ENCODE measurements at regions not wholly inside any gene's neighbourhood (a gene's known extent, or its start where the extent isn't known, plus 50 kb on each side); places are given as distances from the start of the nearest gene placed in this dataset.

DNA sequence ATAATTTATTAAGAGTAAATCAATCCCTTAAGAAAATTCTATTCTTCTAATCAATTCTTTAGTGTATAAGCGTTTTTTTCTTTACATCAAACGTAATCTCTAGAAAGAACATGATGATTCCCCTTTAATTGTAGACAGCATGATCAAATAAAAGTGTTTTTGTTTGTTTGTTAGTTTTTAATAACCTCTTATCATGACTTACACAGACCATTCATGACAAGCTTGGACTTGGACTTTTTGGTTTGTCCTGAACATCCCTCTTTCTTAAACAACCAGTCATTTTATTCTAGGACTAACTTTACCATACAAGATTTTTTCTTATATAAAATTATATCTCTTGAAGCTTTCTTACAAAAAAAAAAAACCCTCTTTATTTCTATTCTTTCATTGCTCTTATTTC lies 344.6 kb upstream of the SPOCK3 start:
- H3K4me2 ChIP-seq (ENCODE audit: low read length) = no peak overlapping the region
- TF ChIP-seq, protein P1, sequence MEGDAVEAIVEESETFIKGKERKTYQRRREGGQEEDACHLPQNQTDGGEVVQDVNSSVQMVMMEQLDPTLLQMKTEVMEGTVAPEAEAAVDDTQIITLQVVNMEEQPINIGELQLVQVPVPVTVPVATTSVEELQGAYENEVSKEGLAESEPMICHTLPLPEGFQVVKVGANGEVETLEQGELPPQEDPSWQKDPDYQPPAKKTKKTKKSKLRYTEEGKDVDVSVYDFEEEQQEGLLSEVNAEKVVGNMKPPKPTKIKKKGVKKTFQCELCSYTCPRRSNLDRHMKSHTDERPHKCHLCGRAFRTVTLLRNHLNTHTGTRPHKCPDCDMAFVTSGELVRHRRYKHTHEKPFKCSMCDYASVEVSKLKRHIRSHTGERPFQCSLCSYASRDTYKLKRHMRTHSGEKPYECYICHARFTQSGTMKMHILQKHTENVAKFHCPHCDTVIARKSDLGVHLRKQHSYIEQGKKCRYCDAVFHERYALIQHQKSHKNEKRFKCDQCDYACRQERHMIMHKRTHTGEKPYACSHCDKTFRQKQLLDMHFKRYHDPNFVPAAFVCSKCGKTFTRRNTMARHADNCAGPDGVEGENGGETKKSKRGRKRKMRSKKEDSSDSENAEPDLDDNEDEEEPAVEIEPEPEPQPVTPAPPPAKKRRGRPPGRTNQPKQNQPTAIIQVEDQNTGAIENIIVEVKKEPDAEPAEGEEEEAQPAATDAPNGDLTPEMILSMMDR (IDR thresholded peaks at IDR 0.05; ENCODE audit: low read length) = no peak
- no peak for TF ChIP-seq EZH2 (IDR thresholded peaks at IDR 0.05; ENCODE audit: borderline replicate concordance, low read length)
- no peak overlapping the region for H2AFZ ChIP-seq (ENCODE audit: low read length)
- no peaks in the 10 kb centered on the region for H3K36me3 ChIP-seq (ENCODE audit: insufficient read depth, low read length)
- H3K9ac ChIP-seq (ENCODE audit: low read length) = no peak overlapping the region
- H3K4me3 ChIP-seq (ENCODE audit: low read depth, low read length, poor library complexity, severe bottlenecking) = no peak overlapping the region
- H3K79me2 ChIP-seq (ENCODE audit: insufficient read depth, low read length) = no peaks in the 10 kb centered on the region
- no peaks in the 10 kb centered on the region for H3K4me1 ChIP-seq (ENCODE audit: insufficient read depth, low read length, severe bottlenecking)
- H4K20me1 ChIP-seq (ENCODE audit: insufficient read depth, low read length) = no peaks in the 10 kb centered on the region
- no peak overlapping the region for H3K27ac ChIP-seq (ENCODE audit: low read depth, low read length, poor library complexity, severe bottlenecking)
- H3K27me3 ChIP-seq (ENCODE audit: insufficient read depth, low read length) = no peaks in the 10 kb centered on the region
- H3K9me3 ChIP-seq (ENCODE audit: low read length) = no peaks in the 10 kb centered on the region
- no peaks in the 10 kb centered on the region for H3K9me2 ChIP-seq (ENCODE audit: low read depth, low read length)
- H3F3A ChIP-seq (ENCODE audit: insufficient read depth, low read length) = no peaks in the 10 kb centered on the region

DNA sequence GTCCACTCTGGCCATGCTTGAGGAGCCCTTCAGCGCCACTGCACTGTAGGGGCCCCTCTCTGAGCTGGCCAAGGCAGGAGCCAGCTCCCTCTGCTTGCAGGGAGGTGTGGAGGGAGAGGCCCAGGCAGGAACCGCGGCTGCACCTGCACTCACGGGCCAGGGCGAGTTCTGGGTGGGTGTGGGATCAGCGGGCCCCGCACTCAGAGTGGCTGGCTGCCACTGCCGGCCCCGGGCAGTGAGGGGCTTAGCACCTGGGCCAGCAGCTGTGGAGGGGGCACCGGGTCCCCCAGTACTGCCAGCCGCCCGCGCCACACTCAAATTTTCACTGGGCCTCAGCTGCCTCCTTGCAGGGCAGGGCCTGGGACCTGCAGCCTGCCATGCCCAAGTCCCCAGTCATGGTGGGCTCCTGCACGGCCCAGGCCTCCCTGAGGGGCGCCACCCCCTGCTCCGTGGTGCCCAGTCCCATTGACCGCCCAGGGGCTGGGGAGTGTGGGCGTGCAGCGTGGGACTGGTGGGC lies 347.2 kb upstream of the SPOCK3 start:
- H3K36me3 ChIP-seq (ENCODE audit: insufficient read depth, low read length) = no peaks in the 10 kb centered on the region
- H4K20me1 ChIP-seq (ENCODE audit: insufficient read depth, low read length) = no peaks in the 10 kb centered on the region
- TF ChIP-seq, protein P1 (IDR thresholded peaks at IDR 0.05; ENCODE audit: low read length) = no peak
- no peak for TF ChIP-seq EZH2 (IDR thresholded peaks at IDR 0.05; ENCODE audit: borderline replicate concordance, low read length)
- H3K79me2 ChIP-seq (ENCODE audit: insufficient read depth, low read length) = no peaks in the 10 kb centered on the region
- H3K4me1 ChIP-seq (ENCODE audit: insufficient read depth, low read length, severe bottlenecking) = no peaks in the 10 kb centered on the region
- no peak overlapping the region for H3K9ac ChIP-seq (ENCODE audit: low read length)
- H3K4me3 ChIP-seq (ENCODE audit: low read depth, low read length, poor library complexity, severe bottlenecking) = no peak overlapping the region
- no peak overlapping the region for H2AFZ ChIP-seq (ENCODE audit: low read length)
- no peak overlapping the region for H3K4me2 ChIP-seq (ENCODE audit: low read length)
- H3F3A ChIP-seq (ENCODE audit: insufficient read depth, low read length) = no peaks in the 10 kb centered on the region
- H3K9me2 ChIP-seq (ENCODE audit: low read depth, low read length) = no peaks in the 10 kb centered on the region
- no peaks in the 10 kb centered on the region for H3K9me3 ChIP-seq (ENCODE audit: low read length)
- H3K27me3 ChIP-seq (ENCODE audit: insufficient read depth, low read length) = no peaks in the 10 kb centered on the region
- no peak overlapping the region for H3K27ac ChIP-seq (ENCODE audit: low read depth, low read length, poor library complexity, severe bottlenecking)

DNA sequence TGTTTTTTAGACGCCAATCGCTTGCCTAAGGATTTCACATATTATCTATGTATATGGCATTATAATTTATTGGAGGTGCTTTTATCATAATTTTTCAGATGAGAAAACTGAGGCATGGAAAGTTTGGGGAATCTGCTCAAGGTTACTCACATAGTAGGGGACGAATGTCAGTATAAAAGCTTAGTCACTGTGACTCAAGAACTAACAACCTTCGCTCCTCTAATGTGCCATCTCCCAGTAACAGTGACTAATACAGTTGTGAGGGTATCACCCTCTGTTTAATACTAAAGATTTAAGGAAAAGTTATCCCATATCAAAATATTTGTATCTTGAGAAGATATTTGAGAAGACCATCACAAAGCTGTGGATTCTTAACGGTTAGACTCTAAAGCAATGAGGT lies 353.1 kb upstream of the SPOCK3 start:
- H3K4me1 ChIP-seq (ENCODE audit: insufficient read depth, low read length, severe bottlenecking) = no peaks in the 10 kb centered on the region
- H3K9me2 ChIP-seq (ENCODE audit: low read depth, low read length) = no peaks in the 10 kb centered on the region
- no peak overlapping the region for H3K4me2 ChIP-seq (ENCODE audit: low read length)
- no peak overlapping the region for H3K9ac ChIP-seq (ENCODE audit: low read length)
- H3K27me3 ChIP-seq (ENCODE audit: insufficient read depth, low read length) = no peaks in the 10 kb centered on the region
- no peaks in the 10 kb centered on the region for H4K20me1 ChIP-seq (ENCODE audit: insufficient read depth, low read length)
- no peak overlapping the region for H3K27ac ChIP-seq (ENCODE audit: low read depth, low read length, poor library complexity, severe bottlenecking)
- H3K36me3 ChIP-seq (ENCODE audit: insufficient read depth, low read length) = no peaks in the 10 kb centered on the region
- no peaks in the 10 kb centered on the region for H3K9me3 ChIP-seq (ENCODE audit: low read length)
- H3K79me2 ChIP-seq (ENCODE audit: insufficient read depth, low read length) = no peaks in the 10 kb centered on the region
- H3F3A ChIP-seq (ENCODE audit: insufficient read depth, low read length) = no peaks in the 10 kb centered on the region
- H2AFZ ChIP-seq (ENCODE audit: low read length) = no peak overlapping the region
- no peak for TF ChIP-seq EZH2 (IDR thresholded peaks at IDR 0.05; ENCODE audit: borderline replicate concordance, low read length)
- TF ChIP-seq, protein P1 (IDR thresholded peaks at IDR 0.05; ENCODE audit: low read length) = no peak
- H3K4me3 ChIP-seq (ENCODE audit: low read depth, low read length, poor library complexity, severe bottlenecking) = no peak overlapping the region
